HFFc6 (cell line): ENCODE measurements at regions not wholly inside any gene's neighbourhood (a gene's known extent, or its start where the extent isn't known, plus 50 kb on each side); places are given as distances from the start of the nearest gene placed in this dataset.

Experiments used
- DNase-seq: peaks from one replicate; pipeline ENCODE4 v3.0.0-alpha.2; 2018
- H3K27ac Mint-ChIP-seq: 2 replicates; pipeline ENCODE4 v1.8.0; 2020; ENCODE audit warnings: mild to moderate bottlenecking, mixed read lengths
- H3K27me3 Mint-ChIP-seq: 2 replicates; pipeline ENCODE4 v1.8.0; 2021; ENCODE audit warnings: mild to moderate bottlenecking, moderate library complexity, mixed read lengths; ENCODE audit not compliant: insufficient read depth
- H3K36me3 Mint-ChIP-seq: 2 replicates; pipeline ENCODE4 v1.8.0; 2021; ENCODE audit warnings: low read depth, mixed read lengths
- H3K4me1 Mint-ChIP-seq: 2 replicates; pipeline ENCODE4 v1.8.0; 2020; ENCODE audit warnings: low read depth, mixed read lengths
- H3K4me3 Mint-ChIP-seq: 2 replicates; pipeline ENCODE4 v1.8.0; 2020; ENCODE audit warnings: mild to moderate bottlenecking, moderate library complexity, mixed read lengths
- H3K9me3 Mint-ChIP-seq: 2 replicates; pipeline ENCODE4 v1.8.0; 2020; ENCODE audit warnings: mild to moderate bottlenecking, mixed read lengths
- CTCF ChIP-seq: fragments of 200-600 bp; sonication (generic); IDR thresholded peaks from 2 replicates; pipeline ENCODE4 v1.5.0; 2021; ENCODE audit warnings: antibody characterized with exemption, mild to moderate bottlenecking

GRCh38 chr3:80055306-80055705 lies 287.5 kb upstream of the ROBO1 start:
- no peak for TF ChIP-seq CTCF
- Mint-ChIP-seq H3K27me3 (no peaks in the 10 kb centered on the region; the same call in 1 of the 2 replicates), H3K4me3 (no peak overlapping the region), H3K9me3 (peaks cover 18% of the 10 kb centered on the region), H3K27ac (no peak overlapping the region), H3K36me3 (no peaks in the 10 kb centered on the region), H3K4me1 (no peaks in the 10 kb centered on the region)
- DNase-seq = no peak

DNA sequence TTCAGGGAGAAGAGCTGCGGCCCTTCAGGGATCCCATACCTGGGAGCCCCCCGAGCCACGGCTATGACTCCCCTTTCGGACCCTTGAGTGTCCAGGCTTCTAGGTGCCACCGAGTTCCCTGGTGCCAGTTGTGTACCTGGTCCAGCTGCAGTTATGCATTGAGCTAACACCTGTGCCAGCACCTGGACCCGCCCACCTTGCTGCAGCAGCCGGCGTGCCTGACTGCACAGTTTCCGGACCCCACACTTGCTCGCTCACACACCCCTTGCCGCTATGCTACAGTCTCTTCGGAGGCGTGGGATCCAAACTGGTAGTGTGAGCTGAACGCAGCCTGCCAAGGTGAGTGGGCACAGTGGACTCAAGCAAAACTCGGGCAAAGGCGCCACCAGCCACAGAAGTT lies 284.5 kb upstream of the ROBO1 start:
- Mint-ChIP-seq H3K27ac (no peak overlapping the region), H3K27me3 (no peaks in the 10 kb centered on the region; the same call in 1 of the 2 replicates), H3K36me3 (no peaks in the 10 kb centered on the region), H3K4me3 (no peak overlapping the region), H3K9me3 (peaks cover 19% of the 10 kb centered on the region), H3K4me1 (no peaks in the 10 kb centered on the region)
- no peak for TF ChIP-seq CTCF
- DNase-seq = no peak

GRCh38 chr3:80051602-80051962 lies 283.8 kb upstream of the ROBO1 start:
- no peak overlapping the region for H3K4me3 Mint-ChIP-seq
- H3K27ac Mint-ChIP-seq = no peak overlapping the region
- peaks cover 19% of the 10 kb centered on the region for H3K9me3 Mint-ChIP-seq
- H3K36me3 Mint-ChIP-seq = no peaks in the 10 kb centered on the region
- DNase-seq = no peak
- no peaks in the 10 kb centered on the region; the same call in 1 of the 2 replicates for H3K27me3 Mint-ChIP-seq
- TF ChIP-seq CTCF = no peak
- no peaks in the 10 kb centered on the region for H3K4me1 Mint-ChIP-seq

DNA sequence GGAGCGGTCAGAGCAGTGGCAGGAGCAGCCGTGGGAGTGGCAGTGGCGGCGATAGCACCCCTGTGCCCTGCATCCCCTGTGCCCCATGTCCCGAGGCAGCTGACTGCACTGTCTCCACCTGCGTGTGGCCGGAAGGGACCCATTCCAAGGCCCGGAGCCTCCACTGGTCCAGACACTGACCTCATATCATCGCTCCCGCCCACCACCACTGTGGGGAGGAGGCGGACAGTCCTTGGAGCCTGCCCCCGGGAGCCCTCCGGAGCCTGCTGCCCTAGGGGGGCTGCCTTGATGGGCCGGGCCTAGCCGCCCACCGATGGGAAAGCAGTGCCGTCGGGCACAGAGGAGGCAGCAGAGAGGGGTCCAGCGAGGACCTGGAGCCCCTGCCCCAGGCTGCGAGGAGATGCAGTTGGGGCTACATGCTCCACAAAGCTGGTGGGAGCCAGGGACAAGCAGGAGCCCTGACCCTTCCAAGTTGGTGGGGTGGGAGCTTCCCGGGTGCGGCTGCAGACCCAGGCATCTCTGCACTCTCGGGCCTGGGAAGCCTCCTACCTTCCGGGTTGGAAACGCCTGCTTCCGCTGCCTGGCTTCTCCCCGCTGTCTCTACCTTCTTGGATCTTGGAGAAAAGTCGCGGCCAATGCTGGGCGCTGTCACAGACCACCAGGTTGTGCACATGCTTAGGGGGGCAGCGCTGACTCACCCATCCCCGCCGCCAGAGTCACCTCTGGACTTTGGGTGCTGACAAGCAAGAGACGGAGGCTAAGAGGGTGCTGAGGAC lies 283.2 kb upstream of the ROBO1 start:
- H3K4me3 Mint-ChIP-seq = no peak overlapping the region
- DNase-seq = no peak
- no peak for TF ChIP-seq CTCF
- H3K4me1 Mint-ChIP-seq = no peaks in the 10 kb centered on the region
- no peaks in the 10 kb centered on the region for H3K36me3 Mint-ChIP-seq
- H3K9me3 Mint-ChIP-seq = peaks cover 19% of the 10 kb centered on the region
- H3K27me3 Mint-ChIP-seq = no peaks in the 10 kb centered on the region; the same call in 1 of the 2 replicates
- H3K27ac Mint-ChIP-seq = no peak overlapping the region

GRCh38 chr3:80043226-80043625 lies 275.4 kb upstream of the ROBO1 start:
- Mint-ChIP-seq H3K9me3 (peaks cover 19% of the 10 kb centered on the region), H3K4me1 (no peaks in the 10 kb centered on the region), H3K4me3 (no peak overlapping the region), H3K27ac (no peak overlapping the region), H3K27me3 (no peaks in the 10 kb centered on the region), H3K36me3 (no peaks in the 10 kb centered on the region)
- DNase-seq = no peak
- no peak for TF ChIP-seq CTCF
